Left hindlimb (tissue), 1 donor: ENCODE measurements at regions not wholly inside any gene's neighbourhood (a gene's known extent, or its start where the extent isn't known, plus 50 kb on each side); places are given as distances from the start of the nearest gene placed in this dataset.
"Not testable (repeated sequence)": the region's sequence is repeated elsewhere in the genome, so short reads cannot be mapped to it uniquely, and the experiment has no call there.

Experiments used
- DNase-seq: peaks from one replicate; pipeline ENCODE4 v3.0.0-alpha.2; 2018

- DNase-seq = no peak
Measured at GRCh38 chr6:140478631-140479030, 1104.2 kb upstream of the CITED2 start.

- DNase-seq = no peak
Measured at GRCh38 chr6:140475086-140475485, 1100.6 kb upstream of the CITED2 start.

GRCh38 chr6:140464720-140465119 lies 1090.3 kb upstream of the CITED2 start:
- no peak for DNase-seq

GRCh38 chr6:140463312-140463710 lies 1088.9 kb upstream of the CITED2 start:
- no peak for DNase-seq

- DNase-seq = no peak
Measured at GRCh38 chr6:140462453-140463311, 1088.2 kb upstream of the CITED2 start.

GRCh38 chr6:140462076-140462452 lies 1087.6 kb upstream of the CITED2 start:
- DNase-seq = no peak

- DNase-seq = no peak
Measured at GRCh38 chr6:140460267-140460666, 1085.8 kb upstream of the CITED2 start.

- no peak for DNase-seq
Measured at GRCh38 chr6:140459209-140459608, 1084.8 kb upstream of the CITED2 start.

- no peak for DNase-seq
Measured at GRCh38 chr6:140446241-140446640, 1071.8 kb upstream of the CITED2 start.

GRCh38 chr6:140445474-140446004 lies 1071.1 kb upstream of the CITED2 start:
- DNase-seq = no peak

- DNase-seq = not testable (repeated sequence)
Measured at GRCh38 chr6:140443112-140443511, 1068.7 kb upstream of the CITED2 start.

GRCh38 chr6:140441256-140441655 lies 1066.8 kb upstream of the CITED2 start:
- DNase-seq = peak; percentile 34

- DNase-seq = no peak
Measured at GRCh38 chr6:140440223-140440835, 1065.9 kb upstream of the CITED2 start.

GRCh38 chr6:140438346-140438735 lies 1063.9 kb upstream of the CITED2 start:
- no peak for DNase-seq

GRCh38 chr6:140437619-140438345 lies 1063.3 kb upstream of the CITED2 start:
- no peak for DNase-seq

- DNase-seq = no peak
Measured at GRCh38 chr6:140436023-140436811, 1061.8 kb upstream of the CITED2 start.

GRCh38 chr6:140434761-140435160 lies 1060.3 kb upstream of the CITED2 start:
- DNase-seq = no peak

GRCh38 chr6:140433072-140433471 lies 1058.6 kb upstream of the CITED2 start:
- DNase-seq = no peak

- DNase-seq = no peak
Measured at GRCh38 chr6:140427842-140428241, 1053.4 kb upstream of the CITED2 start.

- DNase-seq = no peak
Measured at GRCh38 chr6:140414966-140415620, 1040.6 kb upstream of the CITED2 start.

- DNase-seq = no peak
Measured at GRCh38 chr6:140403020-140403419, 1028.6 kb upstream of the CITED2 start.

GRCh38 chr6:140401761-140402160 lies 1027.3 kb upstream of the CITED2 start:
- DNase-seq = no peak
